EH (cell line): ENCODE measurements at regions not wholly inside any gene's neighbourhood (a gene's known extent, or its start where the extent isn't known, plus 50 kb on each side); places are given as distances from the start of the nearest gene placed in this dataset.
"Not testable (repeated sequence)": the region's sequence is repeated elsewhere in the genome, so short reads cannot be mapped to it uniquely, and the experiment has no call there.

Source experiments
- DNase-seq: peaks from one replicate; pipeline ENCODE4 v3.0.0-alpha.2; 2015; ENCODE audit warnings: low read depth

DNA sequence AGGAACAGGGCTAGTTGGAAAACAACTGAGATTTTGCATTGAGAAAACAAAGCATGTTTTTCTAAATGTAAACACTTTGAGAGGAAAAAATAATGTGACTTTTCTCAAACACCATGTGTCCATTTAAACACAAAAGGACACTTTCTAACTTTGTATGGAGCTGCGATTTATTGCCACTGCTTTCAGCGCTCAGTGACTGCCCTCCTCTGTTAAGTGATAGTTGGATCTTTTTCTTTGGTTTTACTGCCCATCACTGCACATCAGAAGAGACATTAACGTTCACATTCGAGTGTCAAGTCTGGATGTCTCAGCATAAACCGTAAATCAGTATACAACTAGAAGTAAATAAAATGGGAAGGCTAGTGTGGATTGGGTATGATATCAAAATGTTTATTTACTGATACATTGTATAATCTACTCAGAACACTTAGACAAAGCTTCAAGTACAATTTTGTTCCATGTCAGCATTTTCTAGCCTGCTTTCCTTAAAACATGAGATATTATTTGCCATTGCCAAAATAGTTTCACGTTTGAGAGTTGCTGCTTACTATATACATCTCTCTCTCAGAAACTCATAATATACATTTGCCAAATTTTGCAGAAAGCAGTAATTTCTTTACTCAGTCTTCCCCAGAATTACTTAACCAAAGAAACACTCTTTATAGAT is 237.6 kb downstream of the IKZF2 start:
- DNase-seq = no peak

DNA sequence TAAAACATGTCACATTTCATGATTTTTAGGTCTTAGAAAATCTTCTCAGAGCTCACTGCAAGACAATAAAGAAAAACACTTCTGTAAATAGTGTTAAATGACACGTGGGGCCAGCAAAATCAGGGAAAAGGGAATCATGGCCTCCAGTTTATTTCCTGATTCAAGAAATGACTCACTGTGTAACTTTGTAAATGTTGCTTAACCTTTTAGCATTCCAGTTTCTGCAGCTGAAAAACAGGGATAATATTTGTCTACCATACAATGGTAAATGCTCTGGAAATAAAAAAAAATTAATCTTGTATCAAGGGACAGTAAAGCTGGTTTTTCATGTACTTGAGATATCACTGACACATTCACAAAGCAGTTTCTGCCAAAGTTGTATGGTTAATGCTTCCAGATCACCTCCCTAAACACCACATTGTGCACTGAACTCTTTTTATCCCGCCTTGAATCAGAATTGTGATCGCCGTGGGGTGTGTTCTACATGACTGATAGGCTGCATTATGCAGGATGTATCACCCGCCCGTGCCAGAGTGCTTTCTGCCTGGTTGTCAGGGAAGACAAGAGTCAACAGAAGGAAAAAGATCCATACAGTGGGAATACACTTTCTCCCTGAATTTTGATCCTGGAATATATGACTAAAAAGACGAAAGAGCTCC is 238.8 kb downstream of the IKZF2 start:
- DNase-seq = peak; percentile 77

DNA sequence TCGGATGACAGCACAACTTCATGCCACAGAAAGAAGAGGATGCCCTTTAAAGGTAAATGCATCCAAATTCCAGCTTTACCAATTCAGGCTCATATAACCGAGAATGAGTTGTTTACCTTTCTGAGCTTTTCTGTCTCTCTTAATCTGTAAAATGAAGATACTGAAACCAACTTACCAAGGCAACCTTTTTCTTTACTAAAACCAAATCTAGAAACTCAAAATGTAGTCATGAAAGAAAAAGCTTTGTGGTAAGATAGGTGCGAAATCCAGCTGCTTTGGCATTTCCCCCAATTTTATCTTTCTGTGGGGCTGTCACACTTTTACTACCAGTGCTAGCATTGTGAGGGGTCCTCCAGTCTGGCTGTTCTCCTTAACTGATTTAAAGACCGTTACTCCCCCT is 240.4 kb downstream of the IKZF2 start:
- no peak for DNase-seq

DNA sequence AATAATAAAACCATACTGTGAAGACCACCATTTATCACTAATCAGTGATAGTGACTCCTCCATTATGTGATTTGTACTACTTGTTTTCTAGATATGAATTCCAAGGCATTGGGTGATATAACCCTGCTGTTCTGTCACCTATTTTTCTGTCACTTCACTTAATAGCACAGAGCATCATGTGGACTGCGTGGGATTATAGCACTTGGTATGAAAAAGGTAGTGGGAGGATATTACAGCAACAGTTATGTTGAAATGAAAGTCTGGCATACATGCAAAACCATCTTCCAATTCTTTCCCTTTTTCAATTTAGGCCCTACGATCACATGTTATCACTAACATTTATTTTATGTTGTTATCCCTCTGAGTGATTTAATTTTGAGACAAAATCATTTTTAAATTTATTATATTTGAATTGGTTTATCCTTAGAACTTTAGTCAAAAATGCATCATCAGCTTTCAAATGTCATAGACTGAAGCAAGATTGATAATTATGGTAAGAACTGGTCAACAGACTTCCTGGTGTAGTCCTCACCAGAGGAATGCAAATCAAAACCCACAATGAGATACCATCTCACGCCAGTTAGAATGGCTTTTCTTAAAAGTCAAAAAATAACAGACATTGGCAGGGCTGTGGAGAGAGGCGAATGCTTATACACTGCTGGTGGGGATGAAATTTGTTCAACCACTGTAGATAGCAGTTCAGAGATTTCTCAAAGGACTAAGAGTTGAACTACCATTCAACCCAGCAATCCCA is 242.6 kb downstream of the IKZF2 start:
- peak; percentile 36 for DNase-seq

DNA sequence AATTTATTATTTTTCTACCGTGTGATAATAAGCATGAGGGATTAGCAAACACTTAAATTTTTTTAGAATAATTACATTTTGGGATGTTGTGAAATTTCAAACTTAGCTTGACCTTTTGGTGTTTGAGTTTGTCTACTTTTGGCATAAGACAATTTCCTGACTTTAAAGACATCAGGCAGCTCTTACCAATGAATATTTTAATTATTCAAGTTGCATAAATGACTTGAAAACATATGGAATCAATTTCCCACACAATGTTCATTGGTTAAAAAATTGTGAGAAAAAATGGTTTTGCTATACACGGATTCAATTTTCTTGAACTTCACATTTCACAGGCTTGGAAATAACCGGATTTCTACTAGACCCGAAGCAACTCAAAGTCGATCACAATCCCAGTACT is 243.4 kb downstream of the IKZF2 start:
- DNase-seq = no peak

DNA sequence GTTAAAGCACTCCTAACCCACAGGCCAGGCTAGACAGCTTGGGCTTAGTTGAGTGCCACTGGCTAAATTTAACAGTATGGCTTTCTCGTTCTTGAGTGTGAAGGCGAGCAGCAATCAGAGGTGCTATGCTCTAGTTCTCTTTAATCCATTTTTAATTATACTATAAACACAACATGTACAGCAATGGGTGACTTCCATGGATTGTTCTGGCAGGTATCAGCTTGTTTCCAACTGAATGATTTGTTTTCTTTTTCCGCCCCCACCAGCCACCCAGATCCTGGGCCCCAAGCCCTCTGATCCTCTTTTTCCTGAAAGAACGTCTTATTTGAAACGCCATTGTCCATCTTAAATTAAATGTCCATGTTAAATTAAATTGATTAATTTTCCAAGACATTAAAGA is 244.8 kb downstream of the IKZF2 start:
- DNase-seq = no peak

DNA sequence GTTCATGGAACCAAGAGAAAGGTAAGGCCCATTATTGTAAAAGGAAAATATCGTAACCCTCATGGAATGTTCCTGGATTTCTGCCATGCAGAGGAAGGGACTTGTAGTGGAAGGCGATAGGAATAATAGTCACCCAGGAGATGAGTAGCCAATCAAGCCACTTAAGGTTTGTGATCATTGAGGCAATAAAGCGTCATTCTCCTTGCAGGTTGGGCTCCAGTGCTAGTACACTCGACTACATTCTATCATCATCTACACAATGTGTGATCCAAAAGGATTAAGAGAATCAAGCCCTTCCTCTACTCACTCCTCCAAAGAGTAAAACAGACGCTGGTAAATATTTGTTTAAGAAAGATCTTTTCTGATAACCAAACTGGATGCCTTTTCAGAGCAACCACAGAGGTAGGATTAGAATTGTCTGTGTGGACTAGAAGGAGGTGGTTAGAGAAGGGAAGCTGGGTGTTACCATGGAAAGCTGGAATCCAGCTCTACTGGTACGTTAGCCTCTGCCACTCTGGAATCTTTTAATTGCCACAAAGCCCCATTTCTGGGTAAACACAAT is 245.7 kb downstream of the IKZF2 start:
- peak; percentile 66 for DNase-seq

DNA sequence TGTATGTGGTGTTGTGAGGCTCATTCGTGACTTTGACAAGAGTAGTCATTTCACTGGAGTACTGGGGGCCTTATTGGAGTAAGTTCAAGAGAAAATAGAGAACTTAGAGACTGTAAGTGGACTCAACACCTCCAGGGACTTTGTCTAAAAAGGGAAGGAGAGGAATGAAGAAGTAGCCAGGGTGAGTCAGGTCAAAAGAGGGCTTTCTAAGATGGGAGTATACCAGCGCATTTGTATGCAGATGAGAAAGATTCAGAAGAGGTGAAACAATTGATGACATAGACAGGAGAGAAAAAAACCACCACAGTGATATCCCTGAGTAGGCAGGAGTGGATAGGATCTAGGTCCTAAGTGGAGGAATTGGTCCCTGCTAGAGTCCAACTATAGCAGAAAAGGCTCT is 246.8 kb downstream of the IKZF2 start:
- no peak for DNase-seq

DNA sequence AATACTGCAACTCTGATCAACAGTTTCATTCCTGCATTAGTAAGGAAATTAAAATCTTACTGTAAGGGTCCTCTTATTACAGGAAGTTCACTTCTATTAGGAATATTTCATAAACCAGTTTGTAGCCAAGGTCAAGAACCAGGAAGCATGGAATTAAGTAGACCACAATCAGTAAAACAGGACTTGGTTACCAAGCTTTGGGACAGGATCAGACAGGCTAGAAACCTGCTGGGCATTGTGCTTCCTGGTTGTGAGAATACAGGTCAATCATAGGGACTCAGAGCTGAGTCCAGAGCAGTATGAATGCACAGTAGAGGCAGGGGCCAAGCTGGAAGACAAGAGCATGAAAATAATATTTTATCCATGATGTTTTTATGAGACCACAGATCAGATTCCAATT is 248.0 kb downstream of the IKZF2 start:
- DNase-seq = no peak

DNA sequence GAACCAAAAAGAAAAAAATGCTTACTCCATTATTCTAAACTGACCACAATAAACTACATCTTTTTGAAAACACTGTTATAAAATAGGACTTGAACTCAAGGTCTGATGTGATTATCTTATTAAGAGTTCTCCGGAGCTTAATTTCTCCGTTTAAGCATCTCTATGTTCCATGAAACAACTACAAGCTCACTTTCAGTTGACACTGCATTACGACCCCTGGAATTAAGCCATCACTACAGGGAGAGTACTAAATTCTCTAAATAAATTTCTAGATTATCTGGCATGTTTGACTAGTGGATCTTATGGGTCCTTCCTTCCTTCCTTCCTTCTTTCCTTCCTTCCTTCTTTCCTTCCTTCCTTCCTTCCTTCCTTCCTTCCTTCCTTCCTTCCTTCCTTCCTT is 249.0 kb downstream of the IKZF2 start:
- no peak for DNase-seq

DNA sequence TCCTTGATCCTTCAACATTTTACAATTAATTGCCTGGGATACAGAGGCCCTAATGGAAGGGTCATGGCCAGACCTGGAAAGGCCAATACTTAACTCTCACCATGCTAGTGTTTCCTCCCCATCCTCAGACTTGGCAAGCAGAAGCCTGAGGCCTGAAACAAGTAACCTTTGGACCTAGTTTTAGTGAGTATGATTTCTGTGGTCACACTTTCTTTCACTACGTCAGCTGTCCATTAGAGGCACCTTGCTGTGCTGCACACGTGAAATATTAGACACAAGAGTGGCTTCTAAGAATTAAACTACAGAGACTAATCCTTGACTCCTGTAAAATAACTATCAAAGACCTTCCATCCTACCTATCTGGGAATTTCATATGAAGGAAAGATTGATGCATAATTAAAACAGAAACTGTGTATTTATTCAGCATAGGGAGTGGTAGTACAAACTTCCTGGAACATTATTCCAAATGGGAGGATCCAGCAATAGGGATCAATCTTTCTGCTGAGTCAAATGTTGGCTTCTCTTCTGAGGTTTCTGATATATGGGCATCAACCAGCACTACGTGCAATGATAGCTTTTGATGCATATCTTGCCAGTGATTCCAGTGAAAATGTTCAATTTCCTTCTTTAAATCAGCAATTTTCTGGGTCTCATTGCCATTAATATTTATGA is 249.7 kb downstream of the IKZF2 start:
- no peak for DNase-seq

DNA sequence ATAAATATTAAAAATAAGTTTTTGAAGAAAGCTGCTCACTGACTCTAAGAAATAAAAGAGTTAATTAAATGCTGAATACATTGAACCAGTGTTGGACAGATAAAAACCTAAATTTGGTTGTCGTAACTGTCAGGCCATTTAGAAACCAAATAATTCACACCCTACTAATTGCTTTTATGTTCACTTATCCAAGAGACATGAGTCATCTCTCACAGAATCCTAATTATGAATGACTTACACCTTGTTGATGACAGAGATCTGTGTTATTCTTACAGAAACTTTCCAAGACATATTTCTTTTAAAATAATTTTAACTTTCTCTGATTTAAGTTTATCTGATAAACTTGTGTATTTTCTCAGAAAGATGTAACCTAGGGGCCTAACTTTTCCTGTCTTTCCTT is 250.7 kb downstream of the IKZF2 start:
- DNase-seq = no peak

DNA sequence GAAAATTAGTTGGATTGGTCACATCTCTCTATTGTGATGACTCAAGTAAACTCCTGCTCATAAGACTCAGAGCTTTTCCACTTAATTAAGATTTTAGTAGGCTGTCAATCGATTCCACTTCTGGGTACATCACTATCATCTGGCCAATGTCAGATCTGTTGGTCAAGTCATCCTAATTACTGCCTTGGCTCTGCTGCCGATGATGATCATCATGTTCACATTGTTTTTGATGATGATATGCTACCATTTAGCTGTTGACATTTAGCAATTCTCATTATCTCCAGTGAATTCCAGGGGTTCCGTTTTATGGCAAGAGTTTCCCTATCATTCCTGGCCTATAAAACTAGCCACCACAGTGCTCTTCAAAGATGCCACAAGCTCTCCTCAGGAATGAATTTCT is 253.4 kb downstream of the IKZF2 start:
- DNase-seq = peak; percentile 13

DNA sequence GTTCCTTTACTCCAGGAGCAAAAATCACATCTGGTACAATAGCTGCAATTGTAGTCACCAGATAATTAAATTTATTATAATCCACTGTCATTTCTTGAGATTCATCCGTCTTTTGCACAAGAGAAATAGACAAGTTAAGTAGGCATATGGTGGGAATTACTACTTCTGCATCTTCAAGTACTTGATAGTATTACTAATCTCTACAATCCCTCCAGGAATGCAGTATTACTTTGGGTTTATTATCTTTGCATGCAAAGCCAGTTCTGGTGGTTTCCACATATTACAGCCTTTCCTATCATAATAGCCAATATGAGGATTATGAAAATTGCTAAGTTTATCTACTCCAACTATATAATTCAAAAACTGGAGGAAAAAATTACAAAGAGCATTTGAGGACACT is 254.1 kb downstream of the IKZF2 start:
- DNase-seq = peak; percentile 49

DNA sequence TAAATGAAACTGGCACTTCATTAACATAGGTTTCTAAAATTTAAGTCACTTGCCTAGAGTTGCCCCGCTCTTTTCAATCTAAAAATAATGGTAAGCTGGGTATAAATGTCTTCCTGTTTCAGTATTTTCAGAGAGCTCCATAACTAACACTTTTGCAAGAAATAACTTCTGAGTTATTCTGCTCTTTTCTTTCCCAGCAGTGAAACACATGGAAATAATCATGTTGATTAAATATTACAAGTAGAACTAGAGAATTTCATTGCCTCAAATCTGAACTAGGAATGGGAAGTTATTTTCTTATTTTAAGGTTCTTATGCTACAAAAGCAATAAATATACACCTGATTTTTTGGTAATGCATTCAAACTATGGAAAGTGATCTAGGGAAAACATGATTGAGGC is 257.4 kb downstream of the IKZF2 start:
- DNase-seq = no peak

DNA sequence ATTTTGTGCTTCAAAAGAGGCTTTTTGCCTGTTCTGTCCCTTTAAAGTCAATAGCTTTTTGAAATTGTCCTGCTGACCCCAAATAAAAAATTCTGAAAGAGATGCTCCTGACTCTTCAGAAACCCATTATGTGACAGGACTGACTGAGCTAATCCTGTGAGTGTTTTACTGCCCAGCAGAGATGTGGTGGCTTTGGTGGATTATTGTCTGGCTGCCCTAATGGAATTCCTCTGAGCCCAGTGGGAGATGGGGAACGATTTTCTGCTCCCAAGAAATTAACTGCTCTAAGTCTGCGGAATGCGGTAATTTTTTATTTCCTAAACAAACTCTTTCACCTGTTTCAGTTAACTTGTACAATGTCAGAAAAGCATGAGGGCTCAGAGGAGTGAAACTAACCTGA is 258.2 kb downstream of the IKZF2 start:
- DNase-seq = no peak

DNA sequence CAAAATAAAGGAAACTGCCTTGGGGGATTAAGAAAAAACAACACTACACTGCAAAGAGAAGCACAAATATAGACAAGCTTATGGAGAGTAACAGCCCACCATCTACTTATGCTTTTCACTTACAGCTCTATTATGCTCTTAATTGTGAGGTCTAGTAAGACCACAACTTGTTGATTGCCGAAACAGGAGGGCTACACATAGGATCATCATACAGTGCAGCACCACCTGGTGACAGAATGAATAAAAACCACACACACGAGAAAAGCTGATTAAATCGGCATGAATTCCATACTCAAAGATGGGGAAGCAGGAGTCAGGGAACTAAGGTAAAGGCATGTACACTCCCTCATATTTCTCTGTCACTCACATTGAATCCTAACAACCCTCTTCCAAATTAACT is 259.2 kb downstream of the IKZF2 start:
- peak; percentile 61 for DNase-seq

DNA sequence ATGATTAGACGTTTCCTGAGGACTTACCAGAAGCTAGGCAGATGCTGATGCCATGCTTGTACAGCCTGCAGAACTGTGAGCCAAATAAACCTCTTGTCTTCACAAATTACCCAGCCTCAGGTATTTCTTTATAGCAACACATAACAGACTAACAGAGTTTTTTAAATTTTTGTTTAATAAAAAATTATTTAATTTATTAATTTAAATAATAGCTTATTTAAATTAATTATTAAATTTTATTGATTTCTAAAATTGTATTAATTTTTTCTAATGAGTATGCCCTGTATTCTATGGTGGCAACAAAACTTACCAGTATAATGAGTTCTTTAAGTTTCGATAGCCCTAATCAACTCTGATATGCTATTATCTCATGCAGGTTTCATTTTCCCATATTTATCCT is 259.8 kb downstream of the IKZF2 start:
- DNase-seq = no peak

DNA sequence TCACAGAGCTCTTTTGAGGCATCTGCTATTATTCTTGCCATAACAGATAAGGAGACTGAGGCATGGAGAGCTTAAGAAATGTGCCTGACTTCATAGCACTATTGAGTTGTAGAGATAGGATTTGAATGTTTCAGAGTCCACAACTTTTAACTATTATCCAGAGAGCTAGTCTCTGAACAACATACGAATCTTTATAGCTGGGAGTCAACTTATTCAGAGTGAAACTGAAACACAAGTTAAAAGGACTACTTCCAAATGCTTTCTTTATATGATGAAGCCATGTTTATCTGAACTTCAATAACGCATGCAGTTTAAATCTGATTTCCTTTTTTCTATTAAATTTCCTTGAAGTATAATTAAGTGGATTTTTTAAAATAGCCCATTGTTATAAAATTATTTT is 268.8 kb downstream of the IKZF2 start:
- no peak for DNase-seq

DNA sequence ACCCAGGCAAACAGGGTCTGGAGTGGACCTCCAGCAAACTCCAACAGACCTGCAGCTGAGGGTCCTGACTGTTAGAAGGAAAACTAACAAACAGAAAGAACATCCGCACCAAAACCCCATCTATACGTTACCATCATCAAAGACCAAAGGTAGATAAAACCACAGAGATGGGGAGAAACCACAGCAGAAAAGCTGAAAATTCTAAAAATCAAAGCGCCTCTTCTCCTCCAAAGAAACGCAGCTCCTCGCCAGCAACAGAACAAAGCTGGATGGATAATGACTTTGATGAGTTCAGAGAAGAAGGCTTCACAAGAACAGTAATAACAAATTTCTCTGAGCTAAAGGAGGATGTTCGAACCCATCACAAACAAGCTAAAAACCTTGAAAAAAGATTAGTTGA is 274.9 kb downstream of the IKZF2 start:
- not testable (repeated sequence) for DNase-seq

DNA sequence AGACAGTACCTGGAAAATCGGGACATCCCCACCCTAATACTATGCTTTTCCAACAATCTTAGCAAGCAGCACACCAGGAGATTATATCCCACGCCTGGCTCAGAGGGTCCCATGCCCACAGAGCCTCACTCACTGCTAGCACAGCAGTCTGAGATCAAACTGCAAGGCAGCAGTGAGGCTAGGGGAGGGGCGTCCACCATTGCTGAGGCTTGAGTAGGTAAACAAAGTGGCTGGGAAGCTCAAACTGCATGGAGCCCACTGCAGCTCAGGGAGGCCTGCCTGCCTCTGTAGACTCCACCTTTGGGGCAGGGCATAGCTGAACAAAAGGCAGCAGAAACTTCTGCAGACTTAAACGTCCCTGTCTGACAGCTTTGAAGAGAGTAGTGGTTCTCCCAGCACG is 275.5 kb downstream of the IKZF2 start:
- not testable (repeated sequence) for DNase-seq

DNA sequence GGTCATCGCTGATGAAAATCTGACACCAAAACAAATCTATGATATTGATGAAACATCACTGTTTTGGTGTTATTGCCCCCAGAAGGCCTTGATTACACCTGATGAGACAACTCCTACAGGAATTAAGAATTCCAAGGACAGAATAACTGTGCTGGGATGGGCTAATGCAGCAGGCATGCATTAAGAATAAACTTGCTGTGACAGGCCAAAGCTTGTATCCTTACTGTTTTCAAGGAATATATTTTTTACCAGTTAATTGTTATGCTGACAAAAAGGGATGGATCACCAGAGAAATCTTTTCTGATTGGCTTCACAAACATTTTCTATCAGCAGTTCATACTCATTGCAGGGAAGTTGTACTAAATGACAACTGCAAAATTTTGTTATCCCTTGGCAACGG is 278.2 kb downstream of the IKZF2 start:
- no peak for DNase-seq

DNA sequence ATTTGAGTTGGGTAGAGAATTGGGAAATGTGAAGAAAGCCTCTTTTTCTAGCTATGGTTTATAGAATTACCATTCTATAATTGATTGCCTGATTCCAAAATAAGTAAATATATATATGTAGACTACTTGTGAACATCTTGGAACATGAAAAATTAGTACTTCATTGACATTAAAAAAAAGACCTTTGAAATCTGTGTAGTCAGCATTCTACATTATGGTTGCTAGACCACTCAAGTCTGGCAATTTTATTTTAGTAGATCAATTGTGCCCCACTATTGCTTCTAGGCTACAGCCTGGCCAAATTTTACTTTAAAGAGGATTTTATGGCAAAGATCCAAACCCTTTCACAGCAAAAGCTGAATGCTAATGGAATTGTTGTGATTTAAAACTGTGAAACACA is 279.8 kb downstream of the IKZF2 start:
- DNase-seq = no peak
